ENCODE measurements at regions not wholly inside any gene's neighbourhood (a gene's known extent, or its start where the extent isn't known, plus 50 kb on each side); places are given as distances from the start of the nearest gene placed in this dataset.

DNA sequence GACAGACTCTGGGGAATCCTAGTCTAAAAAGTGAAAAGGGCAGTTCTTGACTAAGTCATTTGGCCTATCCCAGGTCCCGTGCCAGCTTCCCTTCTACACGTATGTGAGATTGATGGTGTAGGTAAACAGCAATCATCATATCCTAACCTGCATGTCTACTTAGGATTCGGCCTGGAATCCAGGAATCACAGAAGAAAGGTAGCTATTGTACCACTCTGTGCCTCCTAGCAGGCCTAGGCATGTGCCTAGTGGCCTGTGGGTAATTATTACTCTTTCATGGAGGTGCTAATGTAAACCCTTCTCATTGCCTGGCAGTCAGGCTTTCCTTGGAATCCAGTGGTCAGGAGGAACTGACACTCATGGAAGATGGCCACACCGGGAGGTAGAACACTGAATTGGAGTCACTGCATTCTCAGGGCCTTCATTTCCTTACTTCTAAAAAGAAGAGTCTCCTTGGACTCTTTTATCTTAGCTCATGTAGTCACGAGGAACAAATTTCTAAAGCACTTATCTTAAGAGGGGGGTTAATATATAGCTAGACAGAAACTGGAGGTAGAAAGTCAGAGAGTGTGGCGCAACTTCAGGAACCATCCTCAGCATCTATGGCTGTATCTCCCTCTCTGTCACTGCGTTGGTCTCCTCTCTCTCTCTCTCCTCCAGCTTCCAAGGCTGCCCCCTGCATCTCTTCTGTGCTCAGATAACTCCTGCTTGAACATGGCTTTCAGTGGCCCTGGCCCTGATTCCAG is 122.5 kb downstream of the C1GALT1 start:
- no peak overlapping the region for H2BK20ac ChIP-seq (ENCODE audit: low read length)
- no peak overlapping the region for H3K9ac ChIP-seq (replicated peaks in 1 of 4; ENCODE audit: extremely low read depth in 1 of 4, low read depth in 3 of 4, low read length in 3 of 4)
- H3K27me3 ChIP-seq (replicated peaks in 1 of 4; ENCODE audit: control insufficient read depth in 3 of 4, extremely low read depth in 1 of 4, insufficient read depth in 3 of 4, low read length in 3 of 4), result no peaks in the 10 kb centered on the region
- no peak overlapping the region for H3K14ac ChIP-seq (ENCODE audit: insufficient read length)
- no peak overlapping the region for H3K4me3 ChIP-seq (ENCODE audit: extremely low read depth in 1 of 4, insufficient read depth in 2 of 4, low read depth in 3 of 4, low read length in 4 of 4)
- no peaks in the 10 kb centered on the region for H3K9me3 ChIP-seq (ENCODE audit: insufficient read depth in 2 of 2, low read depth in 1 of 2, low read length in 1 of 2)
- FAIRE-seq (no peak), DNase-seq (ENCODE audit: low read depth in 1 of 2, low spot score in 2 of 2) (no peak)
- H3K36me3 ChIP-seq (ENCODE audit: control insufficient read depth in 2 of 4, insufficient read depth in 4 of 4, low read length in 3 of 4), result no peaks in the 10 kb centered on the region
- H4K5ac ChIP-seq (ENCODE audit: insufficient read length, low read depth, low read length), result no peak overlapping the region
- no peak overlapping the region for H3K23ac ChIP-seq (ENCODE audit: insufficient read length)
- no peak overlapping the region for H3K18ac ChIP-seq (ENCODE audit: extremely low read depth, low read length)
- 0 out of 2 replicates have a peak overlapping the region, but pooled peaks have one; percentile 29 for H2AFZ ChIP-seq (ENCODE audit: low read length)
- no peak overlapping the region for H2BK120ac ChIP-seq (replicated peaks; ENCODE audit: low read depth, low read length)
- POLR2A ChIA-PET (ENCODE audit: partially characterized antibody), result no interaction called here
- H3K4me1 ChIP-seq (replicated peaks in 1 of 4; ENCODE audit: control insufficient read depth in 3 of 4, insufficient read depth in 4 of 4, low read length in 3 of 4), result peaks cover 0 to 2% (median 0%) of the 10 kb centered on the region in 4 experiments; a peak in 1 of 7 replicates
- no peaks in the 10 kb centered on the region for H3K79me1 ChIP-seq (ENCODE audit: low read depth, low read length)
- whole genome bisulfite sequencing, 2 experiments (ENCODE audit: extremely low coverage in 1 of 2, insufficient coverage in 1 of 2, insufficient read length in 1 of 2, insufficient replicate concordance in 2 of 2, low coverage in 1 of 2, low lambda C conversion rate in 2 of 2, missing lambda C conversion rate in 1 of 2), result 94% methylated on average over 7 of the region's 7 CpGs; no CpG with 5 or more reads in 1 of the 2 experiments
- CTCF ChIA-PET (ENCODE audit: partially characterized antibody), result no interaction called here
- H2BK5ac ChIP-seq (ENCODE audit: low read depth, low read length), result no peak overlapping the region
- no peak overlapping the region for H2BK15ac ChIP-seq (ENCODE audit: low read length)
- no peak overlapping the region for H3K4ac ChIP-seq (replicated peaks; ENCODE audit: insufficient read length, low read depth, low read length)
- H3K23me2 ChIP-seq (ENCODE audit: low read depth, low read length), result no peaks in the 10 kb centered on the region; the same call in 1 of the 2 replicates
- no peak overlapping the region for H3K4me2 ChIP-seq (ENCODE audit: insufficient read depth in 1 of 2, low read depth in 2 of 2, low read length in 2 of 2)
- no peak overlapping the region for H4K8ac ChIP-seq (ENCODE audit: extremely low read depth, insufficient read depth, low read length)
- no peak overlapping the region for H4K91ac ChIP-seq (replicated peaks; ENCODE audit: insufficient read length, low read length)
- H2AK5ac ChIP-seq (ENCODE audit: low read depth, low read length), result no peak overlapping the region
- no peak overlapping the region for H3K56ac ChIP-seq (replicated peaks; ENCODE audit: insufficient read length, low read depth, low read length)
- H4K20me1 ChIP-seq (replicated peaks in 1 of 2; ENCODE audit: control insufficient read depth in 1 of 2, insufficient read depth in 2 of 2, low read length in 2 of 2), result no peaks in the 10 kb centered on the region
- no peak overlapping the region for H3K27ac ChIP-seq (ENCODE audit: low read depth, low read length)
- no peak overlapping the region for H2BK12ac ChIP-seq (ENCODE audit: low read depth, low read length)
- no peaks in the 10 kb centered on the region for H3K79me2 ChIP-seq (ENCODE audit: control insufficient read depth in 1 of 2, insufficient read depth in 2 of 2, low read length in 2 of 2)
- TF ChIP-seq BACH1 (IDR thresholded peaks at IDR 0.05; ENCODE audit: low read length), result no peak
- TF ChIP-seq EGR1 (IDR thresholded peaks at IDR 0.05; ENCODE audit: borderline replicate concordance, low read depth, low read length), result no peak
- TF ChIP-seq EZH2 (IDR thresholded peaks at IDR 0.05; ENCODE audit: low read depth, low read length, severe bottlenecking), result no peak
- no peak for TF ChIP-seq RNF2 (IDR thresholded peaks at IDR 0.05; ENCODE audit: borderline replicate concordance, low read depth, low read length, missing control alignments, poor library complexity, severe bottlenecking)
- TF ChIP-seq POLR2A (IDR thresholded peaks at IDR 0.05; ENCODE audit: control extremely low read depth in 1 of 2, low read depth in 2 of 2, low read length in 2 of 2), result no peak
- TF ChIP-seq PHF8 (conservative IDR thresholded peaks at IDR 0.05; ENCODE audit: low read depth, low read length), result no peak
- TF ChIP-seq YY1 (IDR thresholded peaks at IDR 0.05; ENCODE audit: low read depth, low read length), result no peak
- TF ChIP-seq RAD21 (IDR thresholded peaks at IDR 0.05 in 1 of 2, conservative IDR thresholded peaks at IDR 0.05 in 1 of 2; ENCODE audit: low read depth in 2 of 2, low read length in 2 of 2), result no peak
- no peak for TF ChIP-seq CHD2 (IDR thresholded peaks at IDR 0.05; ENCODE audit: low read length)
- TF ChIP-seq SAP30 (IDR thresholded peaks at IDR 0.05; ENCODE audit: insufficient read depth, insufficient replicate concordance, low read length), result no peak
- TF ChIP-seq CEBPB (IDR thresholded peaks at IDR 0.05; ENCODE audit: low read depth, low read length), result no peak
- no peak for TF ChIP-seq KDM1A (IDR thresholded peaks at IDR 0.05; ENCODE audit: borderline replicate concordance, low read length)
- TF ChIP-seq RFX5 (IDR thresholded peaks at IDR 0.05; ENCODE audit: borderline replicate concordance, low read depth, low read length), result no peak

Data from H1 (cell line).